Stimulated activated naive CD8-positive, alpha-beta T cell treated with anti-CD3 and anti-CD28 coated beads, Interleukin-15, Interleukin-2, amounts not matched to agents 100 U/mL and 50 U/mL, for 24 hours (primary cell): ENCODE measurements at regions not wholly inside any gene's neighbourhood (a gene's known extent, or its start where the extent isn't known, plus 50 kb on each side); places are given as distances from the start of the nearest gene placed in this dataset.

ENCODE experiments used
- ATAC-seq: fragments of 150-1000 bp; cut with Tn5 transposase; one replicate; pipeline ENCODE4 v1.10.0; 2021
- DNase-seq: peaks from one replicate; pipeline ENCODE4 v3.0.0; 2021

DNA sequence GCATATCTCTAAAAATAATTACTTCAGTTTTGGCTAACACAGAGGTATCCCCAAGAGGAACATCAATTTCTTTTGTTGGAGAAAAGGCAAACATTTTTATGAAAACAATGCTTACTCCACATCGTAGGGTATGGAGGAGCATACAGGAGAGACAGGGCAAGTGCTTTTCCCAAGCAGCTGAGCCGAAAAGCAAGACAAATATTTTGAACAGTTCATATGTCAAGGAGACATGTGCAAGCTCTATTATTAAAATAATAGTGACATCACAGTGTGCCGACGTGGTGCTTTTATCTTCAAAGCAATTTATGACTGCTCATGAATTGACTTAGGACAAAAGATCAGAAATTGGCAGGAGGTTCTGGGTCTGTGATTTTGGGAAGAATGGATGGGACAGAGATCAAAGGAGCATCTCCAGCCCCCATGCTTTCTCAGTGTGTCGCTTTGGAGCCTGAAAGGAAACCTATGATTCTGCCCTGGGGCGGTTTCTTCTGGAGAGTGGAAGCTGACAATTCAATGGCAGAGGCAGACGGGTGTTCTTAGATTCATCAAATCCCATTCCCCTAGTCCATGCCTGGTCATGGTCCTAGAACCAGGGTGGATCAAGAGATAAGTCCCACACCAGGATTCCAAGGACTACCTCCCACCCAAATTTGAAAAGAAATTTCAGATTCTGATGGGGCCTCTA, 97.1 kb downstream of the JCAD start:
- no peak for DNase-seq
- no peak for ATAC-seq

DNA sequence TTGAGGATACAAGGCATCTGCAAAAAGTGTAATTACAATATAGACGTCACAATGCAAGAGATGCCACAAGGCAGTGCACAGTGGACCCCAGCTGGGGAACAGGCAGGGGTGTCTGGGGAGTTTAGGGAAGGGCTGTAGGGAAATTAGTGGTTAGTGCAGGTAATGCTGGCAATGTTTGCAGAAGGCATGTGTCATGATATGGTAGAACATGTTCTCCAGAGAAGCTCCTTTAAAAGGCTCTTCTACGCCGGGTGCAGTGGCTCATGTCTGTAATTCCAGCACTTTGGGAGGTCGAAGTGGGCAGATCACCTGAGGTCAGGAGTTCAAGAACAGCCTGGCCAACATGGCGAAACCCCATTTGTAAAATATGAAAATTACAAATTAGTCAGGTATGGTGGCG, 98.0 kb downstream of the JCAD start:
- DNase-seq (no peak), ATAC-seq (no peak)

DNA sequence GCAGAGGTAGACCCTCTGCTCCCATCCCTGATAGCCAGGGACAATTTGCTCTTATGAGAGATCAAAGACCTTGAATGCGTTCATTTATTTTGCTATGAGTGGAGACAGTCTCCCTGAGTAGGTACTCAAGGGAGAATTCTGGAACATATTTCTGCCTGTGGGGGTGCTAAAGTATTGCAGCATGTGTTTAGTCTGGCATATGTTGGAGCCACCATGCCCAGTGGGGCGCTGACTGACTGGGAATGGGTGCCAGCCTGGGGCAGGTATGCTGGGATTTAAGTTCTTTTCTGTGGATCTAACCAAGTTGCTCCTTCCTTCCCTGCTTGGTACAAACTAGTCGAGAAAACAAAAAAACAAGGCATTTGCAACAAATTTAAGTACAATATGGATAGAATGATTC, 99.1 kb downstream of the JCAD start:
- ATAC-seq (no peak), DNase-seq (no peak)

DNA sequence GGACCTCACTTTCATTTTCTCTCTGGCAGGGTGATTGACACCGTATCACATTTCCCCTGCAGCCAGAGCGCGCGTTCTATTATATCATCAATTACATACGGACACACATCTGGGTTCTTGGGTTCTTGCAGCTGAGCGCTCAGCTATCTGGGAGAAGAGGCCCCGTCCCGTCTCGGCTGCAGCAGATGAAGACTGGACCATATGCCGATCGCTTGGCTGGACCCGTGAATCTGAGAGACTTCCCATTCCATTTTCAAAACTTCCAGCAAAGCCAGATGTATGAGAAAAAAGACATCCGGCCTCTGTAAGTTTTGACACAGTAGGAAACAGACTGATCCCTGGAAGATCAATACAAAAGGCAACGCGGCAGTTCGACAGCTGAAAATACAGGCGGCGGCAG, 99.8 kb downstream of the JCAD start:
- DNase-seq (no peak), ATAC-seq (no peak)

DNA sequence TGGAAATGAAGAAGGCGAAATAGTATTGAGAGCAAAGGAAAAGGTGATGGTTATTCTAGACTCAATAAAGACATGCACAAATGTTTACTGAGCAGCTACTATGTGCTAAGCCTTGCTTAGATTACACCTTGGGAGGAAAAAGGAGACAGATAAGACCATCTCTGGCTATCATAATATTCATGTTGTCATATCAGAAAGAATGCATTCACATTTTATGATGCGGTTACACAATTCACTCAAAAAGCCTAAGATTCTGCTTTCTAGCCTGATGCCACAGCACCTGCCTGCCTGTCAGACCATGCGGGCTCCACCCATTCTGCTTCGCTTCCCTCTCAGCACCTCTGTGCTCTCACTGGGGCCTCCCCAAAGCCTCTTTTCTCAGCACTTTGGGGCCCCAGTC, 100.9 kb downstream of the JCAD start:
- no peak for ATAC-seq
- no peak for DNase-seq

DNA sequence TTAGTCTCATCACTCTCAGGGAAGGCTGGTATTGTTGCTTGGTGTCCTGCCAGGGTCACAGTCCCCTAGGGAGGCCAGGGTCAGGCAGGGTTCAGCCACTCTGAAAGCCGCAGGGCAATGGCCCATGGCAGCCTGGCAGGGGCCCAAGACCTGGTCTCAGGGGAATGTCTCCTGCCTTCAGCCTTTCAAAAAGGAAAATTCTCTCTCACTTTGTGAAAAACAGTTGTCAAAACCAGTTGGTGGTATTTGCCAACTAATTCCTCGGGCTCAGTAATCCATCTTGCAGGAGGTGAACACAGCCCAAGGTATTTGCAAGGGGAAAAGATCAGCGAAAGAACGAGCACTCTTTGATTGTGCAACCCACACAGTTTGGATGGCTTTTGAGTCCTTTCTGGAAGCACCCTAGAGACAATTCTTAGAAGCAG, 101.5 kb downstream of the JCAD start:
- ATAC-seq = no peak
- DNase-seq = no peak

DNA sequence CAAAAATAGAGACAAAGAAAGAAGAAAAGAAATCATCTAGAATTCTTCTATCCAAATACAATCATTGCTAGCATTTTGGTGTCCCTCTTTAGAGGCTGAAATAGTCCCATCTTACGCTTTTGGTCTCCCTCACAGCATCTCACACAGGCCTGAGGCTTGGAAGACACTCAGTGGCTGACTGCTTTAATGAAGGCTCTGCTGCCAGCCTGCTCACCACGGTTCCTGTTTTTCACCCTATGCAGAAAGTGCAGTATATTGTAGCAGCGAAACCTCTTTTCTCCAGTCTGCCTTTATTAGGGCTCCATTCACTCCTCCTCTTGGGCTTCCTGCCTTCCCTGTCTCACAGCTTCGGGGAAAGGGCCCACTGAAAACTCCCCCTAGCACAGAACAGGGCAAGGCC, 102.2 kb downstream of the JCAD start:
- DNase-seq = no peak
- no peak for ATAC-seq

DNA sequence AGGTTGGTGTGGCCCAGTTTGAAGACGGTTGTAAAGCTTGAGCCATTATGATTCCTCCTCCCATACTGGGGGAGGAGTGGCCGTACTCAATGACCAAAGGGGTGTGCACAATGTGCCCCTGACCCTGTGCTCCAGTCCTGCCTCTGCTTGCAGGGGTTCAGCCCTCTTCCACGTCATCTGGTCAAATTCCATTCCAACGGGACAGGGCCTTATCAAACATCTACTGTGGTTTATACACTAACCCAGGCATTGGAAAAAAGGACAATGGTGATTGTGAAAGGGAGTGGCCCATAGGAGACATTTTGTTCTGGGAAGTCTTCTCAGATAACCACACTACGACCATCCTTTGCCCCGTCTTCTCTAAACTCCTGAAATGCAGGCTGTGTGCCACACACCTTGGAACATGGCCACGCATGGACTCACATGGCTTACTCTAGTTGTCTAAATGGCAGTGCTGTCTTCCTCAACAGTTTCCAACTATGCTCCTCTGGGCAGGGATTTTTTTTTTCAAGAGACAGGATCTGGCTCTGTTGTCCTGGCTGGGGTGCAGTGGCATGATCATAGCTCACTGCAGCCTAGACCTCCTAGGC, 103.0 kb downstream of the JCAD start:
- DNase-seq (no peak), ATAC-seq (no peak)

DNA sequence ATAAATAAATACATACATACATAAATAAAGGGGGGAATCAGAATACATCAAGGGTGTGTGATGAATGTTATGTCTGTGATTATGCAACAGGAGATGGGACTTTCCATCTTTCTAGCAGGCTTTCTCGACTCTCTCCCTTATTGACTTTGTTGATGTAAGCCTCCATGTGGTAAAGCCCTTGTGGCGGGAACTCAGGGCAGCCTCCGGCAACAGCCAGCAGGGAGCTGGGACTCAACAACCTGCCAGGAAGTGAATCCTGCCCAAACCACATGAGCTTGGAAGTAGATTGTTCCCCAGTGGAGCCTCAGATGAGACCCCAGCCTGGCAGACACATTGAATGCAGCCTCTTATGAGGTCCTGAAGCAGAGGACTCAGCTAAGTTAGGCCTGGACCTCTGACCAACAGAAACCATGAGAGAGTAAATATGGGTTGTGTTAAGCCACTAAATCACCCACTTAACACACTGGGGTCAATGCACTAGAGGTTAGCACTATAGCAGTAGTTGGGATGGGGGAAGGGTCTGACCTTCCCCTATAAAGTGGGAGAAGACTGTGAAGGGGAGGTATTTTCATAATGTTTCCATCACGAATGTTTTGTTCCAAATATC, 104.0 kb downstream of the JCAD start:
- ATAC-seq (no peak), DNase-seq (no peak)

DNA sequence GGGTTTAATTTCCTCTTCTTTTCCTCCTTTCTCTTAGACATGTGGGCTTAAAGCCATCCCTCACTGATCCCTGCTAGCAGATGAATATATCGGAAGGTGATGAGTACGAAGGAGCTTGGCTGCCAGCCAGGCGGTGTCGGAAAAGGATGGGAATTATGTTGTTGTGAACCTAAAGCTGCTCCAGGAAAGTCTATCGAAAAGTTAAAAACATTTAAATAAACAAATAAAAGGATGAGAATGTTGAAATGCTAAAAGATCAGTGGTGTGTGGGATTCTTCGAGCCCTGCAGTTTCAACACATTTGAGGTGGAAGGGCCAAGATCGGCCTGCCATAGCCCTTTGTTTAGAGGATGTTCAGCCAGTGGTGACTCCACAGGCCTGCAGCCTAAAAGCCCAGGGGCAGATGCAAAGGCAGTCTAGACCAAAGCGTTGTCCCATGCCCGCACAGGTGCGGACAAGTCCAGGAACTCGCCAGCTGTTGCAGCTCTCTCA, 107.9 kb downstream of the JCAD start:
- DNase-seq = no peak
- ATAC-seq = no peak

DNA sequence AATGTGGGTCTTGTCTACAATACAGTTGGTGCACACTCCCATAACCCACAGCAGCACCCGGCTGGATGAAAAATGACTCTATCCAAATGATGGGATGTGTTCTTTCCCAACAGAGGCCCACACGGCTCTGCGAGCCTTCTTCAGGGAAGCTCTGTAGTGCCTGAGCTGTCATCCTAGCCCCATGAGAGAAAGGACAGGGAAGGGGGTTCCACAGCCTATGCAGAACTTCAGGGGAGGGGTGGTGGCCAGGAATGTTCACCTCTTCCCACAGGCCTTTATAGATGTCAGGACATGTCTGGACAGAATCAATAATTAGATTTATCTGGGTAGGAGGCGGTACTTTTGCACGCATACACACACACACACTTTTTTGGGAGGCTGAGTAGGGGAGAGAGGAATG, 109.0 kb downstream of the JCAD start:
- ATAC-seq (no peak), DNase-seq (no peak)

DNA sequence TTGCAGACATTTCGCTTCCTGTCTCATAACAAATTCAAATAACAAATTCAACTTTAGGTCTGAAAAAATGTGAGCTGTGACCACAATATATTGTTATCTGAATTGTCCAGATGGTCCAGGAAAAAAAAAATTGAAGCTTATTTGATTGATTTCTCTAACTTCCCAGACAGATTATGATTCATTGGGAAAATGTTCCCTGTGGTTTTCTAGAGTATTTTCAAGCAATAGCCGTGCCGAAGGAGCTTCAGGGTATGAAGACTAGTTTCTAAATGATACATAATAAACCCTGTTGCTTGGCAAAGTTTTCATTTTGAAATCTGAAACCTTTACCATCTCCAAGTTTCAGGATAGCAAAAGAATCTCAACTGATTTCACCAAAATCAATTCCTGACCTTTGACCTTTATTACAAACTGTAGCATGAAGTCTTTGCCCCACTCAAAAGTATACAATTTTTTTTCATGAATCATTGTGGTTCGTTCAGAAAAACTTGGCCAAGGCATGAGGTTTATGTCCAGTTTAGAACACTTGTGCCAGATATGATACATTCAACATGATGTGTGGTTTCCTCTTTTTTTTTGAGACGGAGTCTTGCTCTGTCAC, 109.9 kb downstream of the JCAD start:
- ATAC-seq (no peak), DNase-seq (no peak)

DNA sequence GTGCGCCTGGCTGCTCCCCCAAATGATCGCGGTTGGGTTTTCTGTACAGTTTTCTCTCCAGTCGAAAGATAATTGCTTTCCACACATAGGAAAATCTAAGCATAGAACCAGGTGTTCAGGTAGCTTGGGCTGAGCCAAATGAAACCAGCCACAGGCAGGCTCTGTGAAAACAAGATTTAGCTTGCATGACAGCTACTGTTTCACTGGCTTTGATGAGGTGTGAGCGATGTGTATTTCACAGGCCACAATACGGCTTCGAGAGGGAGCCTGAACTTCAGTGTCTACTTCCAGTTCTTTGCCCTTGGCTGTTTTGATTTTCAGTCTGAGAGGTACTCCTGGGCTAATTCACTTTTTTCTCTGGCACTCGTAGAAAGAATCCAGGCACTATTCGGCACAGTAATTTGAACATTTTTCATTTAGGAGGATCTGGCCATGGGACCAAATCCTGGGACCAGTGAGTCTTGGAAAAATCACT, 110.5 kb downstream of the JCAD start:
- ATAC-seq (no peak), DNase-seq (no peak)

DNA sequence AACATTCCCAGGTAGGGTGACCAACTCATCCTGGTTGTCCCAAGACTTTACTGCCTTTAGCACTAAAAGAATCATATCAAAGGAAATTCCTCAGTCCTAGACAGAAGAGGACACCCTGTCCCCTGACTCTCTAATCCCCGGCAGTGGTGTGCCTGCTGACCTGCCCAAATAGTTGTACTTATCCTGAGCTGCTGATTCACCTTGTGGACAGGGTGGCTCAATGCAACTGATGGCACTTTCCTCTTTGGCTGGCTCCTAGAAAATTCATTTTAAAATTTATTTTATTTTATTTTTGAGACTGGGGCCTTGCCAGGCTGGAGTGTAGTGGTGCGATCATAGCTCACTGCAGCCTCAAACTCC, 111.7 kb downstream of the JCAD start:
- no peak for DNase-seq
- no peak for ATAC-seq

DNA sequence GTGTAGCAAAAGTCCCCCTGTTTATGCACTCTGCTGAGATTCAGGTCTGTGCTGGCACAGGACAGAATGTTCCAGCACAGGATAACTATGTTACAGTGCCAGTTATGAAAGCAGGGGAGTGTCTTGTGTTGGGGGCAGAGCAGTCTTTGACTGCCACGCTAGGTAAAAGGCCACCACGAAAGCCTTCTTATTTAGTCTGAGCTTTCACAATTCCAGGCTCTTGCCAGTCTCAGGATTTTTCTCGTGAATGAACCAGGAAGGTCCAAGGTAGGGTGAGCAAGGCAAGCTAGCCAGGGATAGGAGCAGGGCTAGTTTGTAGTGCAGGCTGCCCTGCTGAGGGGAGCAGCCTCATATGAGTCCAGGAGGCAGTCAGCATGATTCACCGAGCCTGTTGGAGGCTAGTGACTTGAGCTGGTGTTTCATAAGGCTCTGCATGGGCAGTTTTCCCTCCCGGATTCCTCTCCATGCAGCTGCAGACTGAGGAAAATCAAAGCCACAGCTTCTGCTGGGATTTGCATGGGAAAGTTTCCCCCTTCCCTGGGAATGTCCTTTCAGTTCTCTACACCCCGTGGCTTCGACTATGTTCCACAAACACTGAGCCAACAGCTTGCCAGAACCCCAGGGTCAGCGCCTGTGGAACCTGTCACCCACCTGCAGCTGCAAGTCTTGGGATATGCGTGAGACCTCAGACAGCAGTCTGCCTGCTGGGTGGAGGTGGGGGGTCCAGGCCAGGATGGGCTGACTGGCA, 112.3 kb downstream of the JCAD start:
- no peak for ATAC-seq
- no peak for DNase-seq

DNA sequence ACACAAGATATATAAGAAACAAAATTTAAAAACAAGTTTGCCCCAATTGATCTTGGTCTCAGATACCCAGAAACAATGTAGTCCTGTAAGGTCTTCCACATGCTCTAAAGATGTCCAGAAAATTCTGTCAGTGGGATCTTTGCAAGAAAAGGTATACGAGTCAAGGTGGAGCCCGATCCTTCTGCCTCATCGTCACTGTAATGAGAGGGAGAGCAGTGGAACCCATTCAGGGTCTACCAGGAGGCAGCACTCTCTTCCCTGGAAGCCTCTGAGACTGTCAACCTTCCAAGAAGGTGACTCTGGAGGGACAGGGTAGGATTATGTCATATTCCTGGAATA, 112.8 kb downstream of the JCAD start:
- no peak for ATAC-seq
- no peak for DNase-seq

DNA sequence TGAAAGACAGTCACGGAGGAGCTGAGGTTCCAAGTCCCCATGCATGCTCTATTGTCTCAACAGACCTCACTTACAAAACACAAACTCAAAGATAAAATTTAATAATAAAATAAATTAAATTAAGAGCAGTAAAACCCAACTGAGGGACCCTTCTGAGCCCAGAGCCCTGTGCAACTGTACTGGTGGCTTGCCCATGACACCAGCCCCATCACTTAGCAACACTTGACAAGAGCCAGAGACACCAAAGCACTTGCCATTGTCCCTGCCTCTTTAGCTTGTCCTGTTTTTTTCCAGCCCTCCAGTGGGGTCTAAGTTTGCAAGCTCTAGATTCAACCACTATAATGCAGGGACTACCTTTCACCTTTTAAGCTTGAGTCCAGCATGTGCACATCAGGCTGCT, 117.9 kb downstream of the JCAD start:
- DNase-seq (no peak), ATAC-seq (no peak)

DNA sequence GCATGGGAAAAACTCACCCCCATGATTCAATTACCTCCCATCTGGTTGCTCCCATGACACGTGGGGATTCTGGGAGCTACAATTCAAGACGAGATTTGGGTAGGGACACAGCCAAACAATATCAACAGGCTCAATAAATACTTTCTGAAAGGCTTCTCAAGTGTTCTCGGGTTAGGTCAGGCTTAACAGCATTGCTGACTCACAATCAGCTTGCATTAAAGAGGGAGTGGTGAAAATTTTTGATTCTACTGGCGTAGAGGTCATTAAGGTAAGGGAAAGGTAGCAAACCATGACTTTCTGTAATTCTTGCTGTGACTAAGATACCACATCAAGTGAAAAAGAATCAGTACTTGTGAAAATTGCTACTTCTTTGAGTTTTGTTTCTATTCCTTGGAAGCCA, 126.4 kb downstream of the JCAD start:
- ATAC-seq = no peak
- DNase-seq = no peak

DNA sequence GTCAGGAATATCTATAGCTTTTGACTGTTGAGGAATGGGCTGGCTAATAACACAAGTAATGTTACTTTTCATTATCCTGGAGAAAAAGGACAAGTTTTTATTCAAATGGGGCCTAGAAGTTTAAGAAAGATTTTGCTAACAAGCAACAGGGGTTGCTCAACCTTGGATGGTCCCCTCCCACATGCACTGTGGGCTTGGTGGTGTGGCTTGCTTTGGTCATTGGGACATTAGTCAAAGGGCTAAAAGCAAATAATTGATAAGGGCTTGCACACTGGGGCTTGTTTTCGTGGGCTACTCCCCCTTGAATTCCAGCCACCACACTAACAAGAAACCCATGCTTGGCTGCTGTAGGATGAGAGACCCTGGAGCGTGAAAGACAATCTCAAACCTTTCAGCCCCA, 127.6 kb downstream of the JCAD start:
- ATAC-seq (no peak), DNase-seq (no peak)

DNA sequence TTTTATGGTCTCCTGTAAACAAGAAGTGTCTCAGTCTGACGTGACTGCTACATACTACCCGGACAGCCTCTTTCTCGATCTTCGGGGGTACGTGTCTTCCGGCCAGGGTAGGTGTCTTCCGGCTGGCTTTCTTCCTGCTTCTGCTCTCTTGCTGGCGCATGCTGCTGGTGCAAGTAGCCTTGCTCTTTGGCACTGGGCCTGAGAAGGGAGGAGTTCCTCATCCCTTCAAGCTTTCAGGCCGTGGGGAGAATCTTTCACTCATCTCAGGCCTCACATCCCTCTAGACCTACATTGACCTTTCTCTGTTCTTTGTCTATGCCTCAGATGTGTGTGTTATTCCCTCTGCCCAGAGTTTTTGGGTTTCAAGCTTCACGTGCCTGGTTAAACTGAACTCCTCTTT, 130.4 kb downstream of the JCAD start:
- no peak for ATAC-seq
- DNase-seq = no peak

DNA sequence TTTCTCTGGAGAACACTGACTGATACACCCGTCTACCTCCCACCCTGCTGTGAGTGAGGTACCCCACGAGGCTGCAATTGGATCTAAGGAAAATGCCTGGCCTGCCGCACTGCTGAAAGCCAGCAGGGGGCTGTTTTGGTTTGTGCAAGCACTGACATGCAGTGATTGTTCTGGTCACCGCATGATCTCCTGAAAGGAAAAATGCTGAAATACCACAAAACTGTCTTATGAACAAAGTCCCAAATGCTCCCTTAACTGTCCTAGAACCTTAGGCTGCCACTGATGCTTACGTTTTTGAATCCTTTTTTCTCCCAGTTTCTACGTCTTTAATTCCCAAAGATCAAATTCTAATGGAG, 132.7 kb downstream of the JCAD start:
- DNase-seq (no peak), ATAC-seq (no peak)

DNA sequence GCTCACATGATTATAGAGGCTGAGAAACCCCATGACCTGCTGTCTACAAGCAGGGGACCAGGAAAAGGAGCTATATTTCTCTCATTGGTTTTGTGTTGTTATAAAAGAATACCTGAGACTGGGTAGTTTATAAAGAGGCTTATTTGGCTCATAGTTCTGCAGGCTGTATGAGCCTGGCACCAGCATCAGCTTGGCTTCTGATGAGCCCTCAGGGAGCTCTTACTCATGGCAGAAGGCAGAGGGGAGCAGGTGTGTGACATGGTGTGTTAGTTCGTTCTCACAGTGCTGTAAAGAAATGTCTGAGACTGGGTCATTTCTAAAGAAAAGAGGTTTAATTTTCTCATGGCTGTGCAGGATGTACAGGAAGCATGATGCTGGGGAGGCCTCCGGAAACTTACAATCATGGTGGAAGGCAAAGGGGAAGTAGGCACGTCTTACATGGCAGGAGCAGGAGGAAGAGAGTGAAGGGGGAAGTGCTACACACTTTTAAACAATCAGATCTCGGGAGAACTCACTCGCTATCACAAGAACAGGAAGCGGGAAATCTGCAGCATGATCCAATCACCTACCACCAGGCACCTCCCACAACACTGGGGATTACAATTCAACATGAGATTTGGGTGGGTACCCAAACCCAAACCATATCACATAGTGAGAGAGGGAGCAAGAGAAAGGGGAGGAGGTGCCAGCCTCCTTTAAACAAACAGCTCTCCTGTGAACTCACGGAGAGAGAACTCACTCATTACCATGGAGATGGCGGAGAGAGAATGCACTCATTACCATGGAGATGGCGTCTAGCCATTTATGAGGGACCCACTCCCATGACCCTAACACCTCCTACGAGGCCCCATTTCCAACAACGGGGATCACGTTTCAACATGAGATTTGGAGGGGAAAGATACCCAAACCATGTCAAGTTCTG, 133.4 kb downstream of the JCAD start:
- DNase-seq (no peak), ATAC-seq (no peak)
